HuH-7.5 (cell line): ENCODE measurements at regions not wholly inside any gene's neighbourhood (a gene's known extent, or its start where the extent isn't known, plus 50 kb on each side); places are given as distances from the start of the nearest gene placed in this dataset.

Source experiments
- DNase-seq: peaks from one replicate; pipeline ENCODE4 v3.0.0; 2011; ENCODE audit warnings: low spot score

DNA sequence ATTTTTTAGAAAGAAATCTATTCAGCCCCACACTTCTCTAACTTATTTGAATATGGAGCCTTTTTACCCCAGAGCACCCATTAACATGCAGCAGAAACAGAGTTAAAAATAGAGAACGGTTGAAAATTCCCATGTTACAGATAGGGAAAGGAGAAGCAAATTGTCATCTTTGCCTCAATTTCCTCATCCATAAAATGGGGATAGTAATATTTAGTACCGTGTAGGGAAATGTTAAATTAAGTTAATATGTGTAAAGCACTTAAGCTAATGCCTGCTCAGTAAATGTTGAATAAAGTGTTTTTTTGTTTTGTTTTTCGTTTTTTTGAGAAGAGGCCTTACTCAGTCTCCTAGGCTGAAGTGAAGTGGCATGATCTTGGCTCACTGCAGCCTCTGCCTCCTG, 50.3 kb downstream of the NAV1 start:
- DNase-seq = no peak

DNA sequence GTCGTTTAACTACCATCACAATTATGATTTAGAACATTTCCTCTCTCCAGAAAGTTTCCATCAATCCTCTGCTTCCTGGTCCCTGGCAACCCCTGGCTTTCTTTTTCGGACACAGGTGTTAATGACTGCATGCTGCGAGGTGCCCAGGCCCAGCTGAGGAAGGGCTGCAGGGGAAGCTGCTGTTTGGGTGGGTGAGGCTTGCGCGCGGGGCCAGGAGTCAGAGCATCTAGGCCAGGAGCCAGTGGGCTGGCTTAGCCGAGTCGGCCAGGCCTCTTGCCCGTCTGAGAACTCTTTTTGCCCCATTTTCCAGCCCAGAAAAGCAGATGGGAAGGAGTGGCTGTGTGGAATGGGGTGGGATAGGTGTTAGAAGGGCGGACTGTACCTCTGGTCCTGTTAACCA, 51.5 kb downstream of the NAV1 start:
- DNase-seq = no peak

DNA sequence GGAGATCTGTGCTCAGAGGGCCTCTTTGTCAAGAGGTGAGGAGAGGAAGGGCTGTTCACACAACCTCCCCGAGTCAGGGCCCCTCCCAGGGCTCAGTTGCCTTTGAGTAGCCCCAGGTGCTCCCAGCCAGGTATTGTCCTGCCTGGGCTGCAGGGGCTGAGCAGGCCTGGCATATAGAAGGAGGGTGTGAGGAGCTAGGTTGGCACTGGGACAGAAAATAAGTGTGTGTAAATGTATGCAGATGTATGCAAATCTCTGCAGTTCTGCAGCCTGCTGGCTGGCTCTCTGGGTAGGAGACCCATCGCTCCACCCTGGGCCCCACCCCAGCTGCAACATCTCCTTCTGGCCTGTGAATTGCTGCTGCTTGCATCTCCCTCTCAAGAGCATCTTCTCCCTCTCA, 52.4 kb downstream of the NAV1 start:
- no peak for DNase-seq

DNA sequence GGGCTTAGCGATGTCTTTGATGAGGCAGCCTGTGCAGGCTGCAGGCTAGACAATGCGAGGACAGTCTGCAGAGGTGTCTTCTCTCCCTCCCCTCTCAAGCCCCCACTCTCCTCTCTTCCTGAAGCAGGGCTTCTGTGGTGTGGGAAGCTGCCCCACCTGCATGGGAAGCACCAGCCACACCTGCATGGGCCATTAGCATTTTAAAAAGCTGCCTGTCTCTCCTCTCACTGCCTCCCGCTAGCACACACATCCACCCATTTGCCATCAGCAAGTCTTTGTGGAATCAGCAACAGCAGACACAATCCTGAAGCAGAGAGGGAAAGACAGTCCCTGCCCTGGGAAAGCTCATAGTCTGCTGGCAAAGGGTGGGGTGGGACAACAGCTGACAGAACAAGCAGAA, 53.1 kb downstream of the NAV1 start:
- no peak for DNase-seq

DNA sequence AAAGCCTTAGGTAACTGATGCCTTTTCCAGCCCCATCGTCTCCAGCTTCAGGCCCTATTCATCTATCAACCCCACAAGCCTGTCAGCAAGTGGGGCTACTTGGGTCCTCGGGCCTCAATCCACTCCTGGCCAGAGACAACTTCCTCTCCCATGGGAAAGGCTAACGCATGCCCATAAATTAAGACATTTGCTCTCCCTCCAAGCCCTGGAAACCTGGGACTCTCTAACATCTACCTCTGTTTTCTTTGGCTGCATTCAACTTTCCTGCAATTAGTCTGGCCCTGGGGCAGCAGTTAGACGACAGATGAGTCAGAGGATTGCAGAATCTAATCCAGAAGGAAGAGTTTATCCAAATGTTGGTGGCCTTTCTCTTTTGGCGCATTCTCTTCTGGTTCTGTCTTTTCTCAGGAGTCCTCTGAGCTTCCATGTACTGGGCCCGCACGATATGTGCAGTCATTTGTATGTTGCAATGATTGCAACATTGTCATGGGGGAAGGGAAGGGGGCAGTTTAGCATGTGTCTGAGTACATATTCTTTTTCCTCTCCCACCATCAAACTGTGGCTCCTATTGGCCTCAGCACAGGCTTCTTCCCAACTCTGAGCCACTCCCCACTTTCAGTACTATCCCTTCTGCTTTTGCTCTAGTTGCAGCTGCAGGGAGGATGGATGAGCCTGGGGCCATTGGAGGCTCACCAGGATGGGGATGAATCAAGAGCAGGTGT, 54.4 kb downstream of the NAV1 start:
- DNase-seq = no peak

DNA sequence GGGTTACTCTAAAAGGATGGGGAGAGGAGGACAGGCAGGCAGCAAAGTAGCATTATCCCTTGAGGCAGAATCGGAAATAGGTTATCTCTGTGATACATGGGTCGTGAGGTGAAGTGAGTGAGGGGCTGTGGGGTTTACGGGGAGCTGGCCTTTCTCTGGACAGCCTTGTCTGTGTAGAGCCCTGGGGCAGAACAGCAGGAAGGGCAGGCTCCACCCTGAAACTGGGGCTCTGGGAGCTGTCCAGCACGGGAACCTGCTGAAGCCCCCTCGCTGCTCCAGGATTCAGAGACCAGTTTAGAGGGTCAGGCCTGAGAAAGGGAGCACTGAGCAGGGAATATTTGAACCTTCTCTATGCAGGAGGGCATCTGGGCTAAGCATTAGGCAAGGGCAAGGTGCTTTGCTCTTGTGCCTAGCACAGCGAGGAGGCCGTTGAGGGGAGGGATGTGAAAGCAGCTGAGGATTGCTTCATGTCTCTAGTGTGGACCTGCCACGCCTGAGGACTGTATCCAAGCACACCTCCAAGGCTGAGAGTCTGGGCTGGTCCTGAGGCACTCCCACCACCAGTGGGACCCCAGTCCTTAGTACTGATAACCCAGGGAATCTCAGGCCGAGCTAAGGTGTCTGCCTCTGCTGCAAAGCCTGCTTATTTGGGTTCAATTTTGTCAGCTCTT, 55.8 kb downstream of the NAV1 start:
- peak; percentile 21 for DNase-seq

DNA sequence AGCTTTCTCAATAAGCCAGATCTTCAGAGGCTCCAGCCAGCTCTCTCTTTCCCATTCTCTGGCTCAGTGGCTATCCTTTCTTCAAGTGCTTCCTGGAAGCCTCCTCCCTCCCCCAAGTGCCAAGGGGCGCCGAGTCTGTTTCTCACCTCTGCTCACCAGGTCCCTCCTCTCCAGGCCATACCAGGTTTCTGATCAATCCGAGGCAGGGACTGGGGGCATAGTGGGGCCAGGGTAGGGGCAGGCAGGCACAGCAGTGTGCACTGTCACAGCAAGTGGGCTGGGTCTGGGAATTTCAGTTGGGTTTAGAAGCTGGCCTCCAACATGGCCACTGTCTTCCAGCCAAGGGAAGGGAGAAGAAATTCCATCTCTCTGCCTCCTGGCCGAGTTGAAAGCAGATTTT, 56.5 kb downstream of the NAV1 start:
- no peak for DNase-seq

DNA sequence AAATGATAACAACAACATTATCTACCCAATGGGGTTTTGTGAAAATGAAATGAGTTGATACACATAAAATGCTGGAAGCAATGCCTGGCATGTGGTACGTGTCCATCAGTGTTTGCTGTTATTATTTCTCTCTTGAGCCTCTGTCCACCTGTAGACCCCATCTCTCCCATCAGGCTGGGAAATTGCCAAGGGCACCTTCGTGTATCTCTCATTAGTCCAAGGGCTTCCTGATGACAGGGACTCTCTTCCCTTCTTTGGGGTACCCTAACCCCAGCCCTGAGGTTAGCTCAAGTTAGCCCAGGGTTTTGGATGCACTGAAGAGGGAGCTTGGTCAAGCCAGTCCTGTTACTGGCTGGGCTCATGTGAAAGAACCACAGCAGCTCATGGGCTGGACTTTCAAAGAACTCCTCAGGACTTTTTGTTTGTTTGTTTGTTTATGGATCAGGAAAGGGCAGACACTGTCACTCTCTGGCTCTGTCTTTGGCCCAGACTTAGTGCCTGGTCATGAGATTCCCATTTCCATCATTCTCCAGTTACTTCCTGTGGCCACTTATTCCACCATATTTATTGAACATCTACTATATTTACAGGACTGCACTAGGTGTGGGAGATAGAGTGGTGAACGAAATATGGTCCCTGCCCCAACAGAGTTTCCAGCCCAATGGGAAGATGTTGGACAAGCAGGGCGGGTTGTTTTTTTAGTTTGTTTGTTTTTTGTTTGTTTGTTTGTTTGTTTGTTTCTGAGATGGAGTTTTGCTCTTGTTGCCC, 57.4 kb downstream of the NAV1 start:
- DNase-seq = no peak

DNA sequence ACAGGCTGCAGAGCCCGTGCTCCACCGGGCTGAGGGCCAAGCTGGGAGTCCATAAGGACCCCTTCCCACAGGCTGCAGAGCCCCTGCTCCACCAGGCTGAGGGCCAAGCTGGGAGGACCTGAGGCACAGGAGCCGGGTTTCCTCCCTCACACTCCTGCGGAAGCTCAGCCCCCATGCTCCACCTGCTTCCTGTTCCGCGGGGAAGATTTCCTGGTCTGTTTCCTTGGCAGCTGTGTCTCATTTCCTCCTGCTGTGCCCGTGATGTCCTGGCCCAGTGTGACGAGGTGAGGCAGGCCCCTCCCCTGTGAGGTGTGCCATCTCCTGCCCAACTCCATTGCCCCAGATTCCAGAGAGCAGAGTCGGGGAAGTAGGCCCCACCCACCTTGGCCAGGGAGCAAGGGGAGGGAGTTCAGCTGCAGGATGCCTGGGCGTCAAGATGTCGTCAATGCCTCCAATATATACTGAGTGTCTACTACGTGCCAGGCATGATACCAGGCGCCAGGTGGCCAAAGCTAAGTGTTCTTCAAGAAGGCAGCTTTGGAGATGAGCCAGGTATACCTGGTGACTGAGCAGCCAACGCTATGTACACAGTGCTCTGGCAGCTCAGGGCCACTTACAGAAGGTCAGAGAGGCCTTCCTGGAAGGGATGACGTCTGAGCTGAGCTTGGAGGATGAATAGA, 58.8 kb downstream of the NAV1 start:
- DNase-seq = peak; percentile 22

DNA sequence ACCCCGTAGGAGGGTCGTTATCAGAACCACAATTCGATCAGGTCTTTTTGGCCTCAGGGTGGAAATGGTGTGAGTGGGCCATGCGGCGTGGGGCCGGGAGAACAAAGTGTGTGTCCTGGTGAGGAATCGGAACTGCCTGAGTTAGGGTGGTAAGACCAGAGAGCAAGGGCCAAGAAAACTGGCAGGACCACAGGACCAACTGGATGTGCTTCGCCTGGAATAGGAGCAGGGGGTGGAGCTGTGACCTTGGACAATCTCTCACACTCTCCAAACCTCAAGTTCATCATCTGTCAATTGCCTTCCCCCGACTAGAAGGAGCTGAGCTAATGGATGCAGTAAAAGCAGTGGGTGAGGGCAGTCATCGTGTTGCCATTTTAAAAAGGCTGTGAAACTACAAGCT, 59.5 kb downstream of the NAV1 start:
- no peak for DNase-seq

DNA sequence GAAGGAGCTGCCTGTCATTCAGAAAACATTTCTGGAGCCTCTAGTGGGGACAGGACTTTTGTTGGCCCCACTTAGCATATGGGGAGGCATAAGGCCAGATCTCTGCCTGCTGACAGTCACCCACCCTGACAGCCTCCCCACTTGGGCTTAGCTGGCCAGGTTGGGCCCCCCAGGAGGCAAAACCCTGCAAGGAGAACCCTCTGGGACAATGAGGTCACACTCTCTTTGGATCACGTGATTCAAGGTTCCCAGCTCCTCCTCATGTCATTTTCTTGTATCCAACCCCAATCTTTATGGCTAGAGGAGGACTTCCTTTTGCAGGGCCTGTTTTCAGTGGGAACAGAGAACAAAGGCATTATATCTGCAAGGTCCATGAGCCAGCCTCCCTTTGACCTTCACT, 60.0 kb downstream of the NAV1 start:
- DNase-seq = no peak

DNA sequence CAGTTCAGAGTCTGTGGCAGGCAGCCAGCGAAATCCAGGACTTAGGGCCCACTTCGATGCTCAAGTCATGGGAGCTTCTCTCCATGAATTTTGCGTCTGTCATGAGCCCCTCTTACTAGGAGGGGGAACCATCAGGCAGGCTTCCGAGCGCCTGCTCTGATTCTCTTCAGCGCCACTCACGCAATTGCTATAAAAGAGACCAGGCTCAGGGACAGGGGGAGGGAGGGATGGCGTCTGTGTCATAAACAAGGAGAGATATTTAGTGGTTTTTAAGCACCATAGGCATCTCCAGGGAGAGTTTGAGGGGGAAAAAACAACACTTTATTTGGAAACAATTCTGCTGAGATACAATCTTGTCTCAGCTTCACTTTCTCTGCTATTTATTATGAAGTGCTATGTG, 60.6 kb downstream of the NAV1 start:
- DNase-seq = no peak

DNA sequence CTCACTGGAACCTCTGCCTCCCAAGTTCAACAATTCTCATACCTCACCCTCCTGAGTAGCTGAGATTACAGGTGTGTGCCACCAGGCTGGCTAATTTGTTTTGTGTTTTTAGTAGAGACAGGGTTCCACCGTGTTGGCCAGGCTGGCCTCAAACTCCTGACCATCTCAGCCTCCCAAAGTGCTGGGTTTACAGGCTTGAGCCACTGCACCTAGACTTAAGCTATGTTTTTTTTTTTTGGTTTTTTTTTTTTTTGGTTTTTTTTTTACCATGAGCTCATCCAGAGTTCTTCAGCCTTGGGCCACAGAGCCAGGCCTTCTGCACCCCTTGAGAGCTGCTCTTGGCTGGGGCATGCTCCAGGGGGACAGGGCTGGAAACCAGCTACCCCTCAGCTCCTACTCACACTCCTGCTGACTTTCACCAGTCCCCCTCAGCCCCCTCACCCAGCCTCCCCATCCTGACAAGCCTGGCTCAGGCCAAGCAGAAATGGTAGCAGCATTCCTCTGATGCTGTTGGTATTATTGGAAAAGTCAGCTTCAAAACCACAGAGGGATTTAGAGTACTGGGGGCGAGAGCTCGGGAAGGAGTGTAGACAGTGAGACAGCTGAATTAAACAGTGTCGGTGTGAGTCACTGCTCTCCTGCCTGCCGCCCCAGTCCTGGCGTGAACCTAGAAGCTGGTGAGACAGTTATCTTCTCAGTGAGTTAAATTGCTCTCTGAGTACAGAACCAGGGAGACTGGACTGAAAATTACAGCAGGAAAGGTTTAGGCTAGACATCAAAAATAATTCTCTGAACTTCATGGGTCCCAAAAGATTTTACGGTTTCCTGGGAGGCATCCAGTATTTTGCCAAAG, 63.7 kb downstream of the NAV1 start:
- DNase-seq = no peak

DNA sequence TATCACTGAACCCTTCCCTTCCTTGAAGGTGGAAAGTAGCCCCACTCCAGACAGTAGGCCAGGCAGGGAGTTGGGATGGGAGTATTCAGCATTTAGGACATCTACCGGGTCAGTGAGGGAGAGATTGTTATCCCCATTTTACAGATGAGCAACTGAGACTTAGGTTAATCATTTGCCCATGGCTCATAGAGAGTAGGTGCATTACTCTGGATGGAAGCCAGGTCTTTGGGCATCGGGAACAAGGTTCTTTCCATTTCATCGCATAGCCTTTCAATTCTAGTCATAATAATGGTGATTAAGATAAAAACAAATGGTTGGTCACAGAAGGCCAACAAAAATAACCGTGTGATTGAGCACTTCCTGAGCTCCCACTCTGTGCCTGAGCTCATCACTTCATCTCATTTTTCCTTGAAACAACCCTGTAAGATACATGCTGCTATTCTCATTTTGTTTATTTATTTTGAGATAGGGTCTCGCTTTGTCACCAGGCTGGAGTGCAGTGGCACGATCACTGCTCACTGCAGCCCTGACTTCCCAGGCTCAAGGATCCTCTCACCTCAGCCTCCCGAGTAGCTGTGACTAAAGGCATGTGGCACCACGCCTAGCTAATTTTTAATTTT, 64.8 kb downstream of the NAV1 start:
- no peak for DNase-seq

DNA sequence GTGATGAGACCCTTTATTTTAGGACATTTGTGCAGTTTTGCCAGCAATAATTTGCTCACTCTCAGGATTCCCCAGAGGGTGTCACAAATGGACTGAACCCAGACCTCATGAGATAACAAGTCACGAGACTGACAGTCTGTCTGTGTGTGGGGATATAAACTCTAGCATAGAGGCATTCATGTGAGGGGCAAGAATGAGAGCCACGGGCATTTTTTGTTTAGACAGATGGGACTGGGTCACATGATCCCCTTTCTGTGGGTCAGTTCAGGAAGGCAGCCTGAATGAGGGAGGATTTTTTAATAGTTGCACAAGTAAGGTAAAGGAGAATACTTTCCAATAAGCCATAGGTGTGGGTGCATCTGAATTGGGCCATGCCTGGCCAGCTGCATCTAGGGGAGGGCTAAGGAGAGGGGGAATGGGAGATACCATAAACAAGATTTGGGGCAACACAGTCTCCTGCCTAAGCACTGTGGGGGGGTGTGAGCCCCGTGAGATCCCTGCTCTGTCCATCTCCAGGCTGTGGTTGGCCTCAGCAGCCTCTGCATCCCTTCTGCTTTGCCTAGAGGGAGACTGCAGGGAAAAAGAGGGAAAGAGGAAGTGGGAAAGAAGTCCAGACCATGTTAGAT, 66.6 kb downstream of the NAV1 start:
- DNase-seq = no peak

DNA sequence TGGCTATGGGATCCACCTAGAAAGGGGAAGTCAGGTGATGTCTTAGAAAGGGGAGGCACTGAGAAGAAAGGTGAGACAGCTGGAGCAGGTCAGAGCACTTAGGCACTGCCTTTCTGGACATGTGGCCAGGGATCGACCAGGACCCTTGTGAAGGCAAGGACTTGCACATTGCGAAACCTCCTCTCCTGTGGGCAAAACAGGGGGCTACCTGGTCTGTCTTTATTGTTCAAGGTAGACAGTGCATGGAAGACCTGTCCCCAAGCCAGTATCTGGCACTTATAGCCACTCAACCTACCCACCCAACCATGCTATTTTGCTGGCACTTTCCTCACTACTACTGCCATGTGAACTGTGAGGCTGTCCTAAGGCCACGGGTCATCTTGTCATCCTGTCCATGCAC, 67.2 kb downstream of the NAV1 start:
- DNase-seq = no peak

DNA sequence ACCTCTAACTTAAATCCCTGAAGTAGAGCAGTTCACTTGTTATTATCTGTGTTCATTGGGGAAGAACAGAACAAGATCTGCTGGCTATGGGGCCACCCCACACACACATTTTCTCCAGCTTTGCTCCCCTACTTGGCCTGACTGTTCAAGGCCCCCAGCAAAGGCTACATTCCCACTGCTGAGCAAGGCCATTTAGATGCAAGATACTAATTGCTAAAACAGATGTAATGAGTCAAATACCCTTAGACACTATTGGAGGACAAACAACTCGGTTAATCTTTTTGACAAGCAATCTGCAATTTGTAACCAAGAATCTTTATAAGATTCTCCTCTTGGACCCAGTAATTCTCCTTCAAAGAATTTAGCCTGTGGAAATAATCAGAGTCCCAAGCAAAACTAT, 67.7 kb downstream of the NAV1 start:
- DNase-seq = no peak

DNA sequence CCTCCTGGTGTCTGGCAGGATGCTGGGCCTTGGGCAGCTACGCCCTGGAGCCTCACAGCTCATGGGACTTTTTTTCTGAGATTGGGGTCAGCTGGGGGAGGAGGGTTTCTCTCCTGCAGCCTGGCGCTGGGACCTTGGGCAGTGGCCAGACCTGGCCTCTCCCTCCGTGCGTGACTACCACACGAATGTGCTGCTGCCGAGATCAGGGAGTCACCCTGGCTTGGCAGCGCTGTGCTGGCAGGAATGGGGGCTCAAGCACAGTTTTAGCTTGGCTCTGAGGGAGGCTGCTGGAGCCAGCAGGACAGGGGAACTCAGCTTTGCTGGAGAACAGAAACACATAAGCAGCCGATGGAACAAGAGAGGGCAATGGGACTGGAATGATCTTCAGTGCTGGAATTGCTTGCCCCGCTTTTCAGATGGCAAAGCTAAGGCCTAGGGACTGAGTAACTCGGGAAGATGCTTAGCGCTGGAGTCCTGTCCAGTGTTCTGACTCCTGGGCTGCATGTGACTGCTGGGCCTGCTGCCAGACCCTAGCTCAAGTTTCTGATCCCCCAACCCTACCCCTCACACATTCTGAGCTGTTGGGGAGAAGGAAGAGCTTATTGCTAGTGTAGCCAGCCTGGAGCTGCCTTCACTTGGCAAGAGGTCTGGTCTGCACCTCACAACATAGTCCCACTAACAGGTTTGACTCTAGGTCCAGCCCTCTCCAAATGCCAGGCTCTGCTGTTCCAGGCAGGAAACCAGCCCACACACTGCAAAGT, 69.9 kb downstream of the NAV1 start:
- no peak for DNase-seq

DNA sequence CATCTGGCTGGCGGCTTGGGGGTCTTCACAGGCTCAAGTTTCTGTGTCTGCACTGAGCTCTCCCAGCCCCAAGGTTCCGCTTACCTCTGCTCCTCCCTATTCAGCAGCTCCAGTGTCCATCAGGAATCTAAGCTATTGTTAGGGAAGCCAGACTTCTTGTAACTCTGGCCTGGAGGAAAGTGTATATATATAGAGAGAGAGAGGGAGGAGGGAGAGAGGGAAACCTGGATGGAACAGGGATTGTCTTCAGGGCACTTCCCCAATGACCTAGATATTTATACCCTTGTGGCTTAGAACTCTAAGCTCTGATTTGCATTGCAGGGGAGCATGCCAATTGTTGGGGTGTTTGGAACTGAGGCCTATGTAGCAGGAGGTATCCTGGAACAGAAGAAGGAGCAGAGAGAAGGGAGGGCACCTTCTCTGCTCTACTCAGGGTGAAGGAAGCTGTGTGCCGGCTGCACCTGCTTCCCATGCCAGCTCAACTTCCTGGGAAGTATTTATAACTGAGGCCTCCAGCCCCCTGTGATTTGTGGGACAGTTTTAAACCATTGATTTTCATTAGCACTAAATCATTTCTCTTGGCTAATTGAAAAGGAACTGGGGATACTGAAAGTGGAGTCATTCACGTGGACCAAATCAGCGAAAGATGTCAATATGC, 70.9 kb downstream of the NAV1 start:
- no peak for DNase-seq

DNA sequence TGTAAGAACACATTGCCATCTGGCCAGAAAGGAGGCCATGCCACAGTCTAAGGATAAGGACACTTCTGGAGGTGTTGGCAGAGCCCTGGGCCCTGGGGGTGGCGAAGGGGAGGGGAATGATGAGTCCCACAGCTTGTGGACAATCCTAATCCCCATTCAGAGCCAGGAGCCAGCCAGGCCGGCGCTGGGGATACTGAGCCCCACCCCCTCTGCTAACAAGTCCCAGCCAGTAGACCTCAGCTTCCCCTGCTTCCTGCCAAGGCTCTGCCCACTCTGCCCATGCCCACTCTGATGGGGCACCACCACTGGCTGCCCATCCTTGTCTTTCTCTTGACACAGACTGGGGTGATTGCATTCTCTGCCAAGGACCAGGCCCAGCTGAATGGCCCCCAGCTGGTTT, 71.9 kb downstream of the NAV1 start:
- no peak for DNase-seq
